ENCODE measurements at regions not wholly inside any gene's neighbourhood (a gene's known extent, or its start where the extent isn't known, plus 50 kb on each side); places are given as distances from the start of the nearest gene placed in this dataset.
"Not testable (repeated sequence)": the region's sequence is repeated elsewhere in the genome, so short reads cannot be mapped to it uniquely, and the experiment has no call there.

DNA sequence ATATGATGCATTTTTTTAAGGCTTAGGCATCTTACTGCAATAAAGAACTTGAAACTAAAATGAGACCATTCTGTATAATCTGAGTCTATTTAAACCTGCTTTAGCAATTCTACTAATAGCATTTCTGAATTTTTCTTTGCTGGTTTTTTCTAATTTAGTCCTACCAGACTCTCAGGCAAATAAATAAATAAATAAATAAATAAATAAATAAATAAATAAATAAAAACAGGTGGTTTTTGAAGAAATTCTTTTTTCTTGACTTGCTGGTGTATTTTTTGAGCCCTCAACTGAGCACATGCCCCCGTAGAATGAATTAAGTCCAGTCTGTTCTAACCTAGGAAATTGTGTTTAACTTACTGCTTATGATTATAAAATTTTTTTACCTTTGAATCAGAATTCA lies 134.7 kb upstream of the FOXP2 start:
- DNase-seq (ENCODE audit: low spot score): no peak

DNA sequence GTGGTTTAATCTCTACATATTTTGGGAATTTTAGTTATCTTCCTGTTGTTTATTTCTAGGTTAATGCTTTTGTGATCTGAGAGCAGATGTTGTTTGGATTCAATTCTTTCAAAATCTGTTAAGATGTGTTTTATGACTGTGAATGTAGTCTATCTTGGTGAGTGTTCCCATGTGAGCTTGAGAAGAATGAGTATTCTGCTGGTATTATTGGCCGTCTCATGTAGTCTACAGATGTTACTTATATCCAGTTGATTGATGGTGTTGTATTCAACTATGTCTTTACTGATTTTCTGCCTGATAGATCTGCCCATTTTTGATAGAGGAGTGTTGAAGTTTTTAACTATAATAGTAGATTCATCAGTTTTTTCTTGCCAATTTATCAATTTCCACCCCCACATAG lies 141.4 kb upstream of the FOXP2 start:
- DNase-seq (ENCODE audit: low spot score): no peak

DNA sequence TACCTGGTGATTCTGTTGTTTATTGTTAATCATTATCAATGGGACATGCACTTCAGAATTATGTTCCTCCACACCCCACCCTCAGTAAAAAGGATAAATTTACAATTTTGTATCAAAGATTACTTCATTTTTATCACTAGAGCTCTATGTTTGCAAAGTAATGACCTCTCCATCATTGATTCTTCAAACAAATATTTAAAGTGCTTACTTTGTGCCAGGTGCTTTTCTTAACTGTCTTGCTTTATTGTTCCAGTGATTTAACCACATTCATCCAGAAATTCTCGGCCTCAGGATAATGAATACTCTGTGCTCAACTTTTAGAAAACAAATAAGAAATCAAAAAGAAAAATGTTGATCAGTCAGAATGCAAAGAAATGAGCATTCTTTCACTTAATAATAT lies 144.9 kb upstream of the FOXP2 start:
- no peak for DNase-seq (ENCODE audit: low spot score)

DNA sequence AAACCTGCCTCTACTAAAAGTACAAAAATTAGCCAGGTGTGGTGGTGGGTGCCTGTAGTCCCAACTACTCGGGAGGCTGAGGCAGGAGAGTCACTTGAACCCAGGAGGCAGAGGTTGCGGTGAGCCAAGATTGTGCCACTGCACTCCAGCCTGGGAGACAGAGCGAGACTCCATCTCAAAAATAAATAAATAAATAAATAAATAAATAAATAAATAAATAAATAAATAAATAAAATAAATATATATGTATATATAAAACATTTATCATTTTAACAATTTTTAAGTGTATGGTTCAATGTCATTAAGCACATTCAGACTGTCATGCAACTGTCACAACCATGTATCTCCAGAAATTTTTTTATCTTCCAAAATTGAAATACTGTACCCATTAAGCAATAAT lies 147.1 kb upstream of the FOXP2 start:
- not testable (repeated sequence) for DNase-seq (ENCODE audit: low spot score)

DNA sequence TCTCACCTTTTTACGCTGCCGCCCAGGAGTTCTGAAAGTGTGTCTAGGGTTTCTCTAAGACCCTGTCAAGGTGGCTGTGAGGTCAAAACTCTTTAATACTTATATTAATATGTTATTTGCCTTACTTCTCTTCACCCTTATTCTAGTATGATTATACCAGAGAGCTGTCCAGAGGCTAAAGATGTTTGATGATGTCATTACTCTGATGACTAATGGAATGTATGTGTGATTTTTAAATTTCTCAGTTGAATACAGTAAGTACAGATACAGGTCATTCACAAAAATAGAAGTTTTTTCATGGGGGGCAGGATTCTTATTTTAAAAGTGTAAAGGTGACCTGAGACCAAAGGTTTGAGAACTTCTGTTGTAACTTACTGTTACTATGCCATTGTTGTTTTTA lies 150.6 kb upstream of the FOXP2 start:
- no peak for DNase-seq (ENCODE audit: low spot score)

DNA sequence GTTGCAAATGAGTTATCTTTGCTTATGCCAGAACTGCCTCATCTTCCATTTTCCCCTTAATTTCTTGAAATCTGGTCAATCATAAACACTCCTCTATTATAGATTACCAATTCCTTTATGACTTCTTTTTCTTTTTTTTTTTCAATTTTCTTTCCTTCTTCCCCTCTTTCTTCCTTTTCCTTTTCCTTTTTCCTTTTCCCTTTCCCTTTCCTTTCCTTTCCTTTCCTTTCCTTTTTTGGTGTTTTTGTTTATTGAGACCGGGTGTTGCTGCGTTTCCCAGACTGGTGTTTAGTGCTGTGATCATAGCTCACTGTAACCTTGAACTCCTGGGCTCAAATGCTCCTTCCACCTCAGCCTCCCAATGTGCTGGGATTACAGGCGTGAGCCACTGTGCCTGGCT lies 151.4 kb upstream of the FOXP2 start:
- DNase-seq (ENCODE audit: low spot score): no peak

DNA sequence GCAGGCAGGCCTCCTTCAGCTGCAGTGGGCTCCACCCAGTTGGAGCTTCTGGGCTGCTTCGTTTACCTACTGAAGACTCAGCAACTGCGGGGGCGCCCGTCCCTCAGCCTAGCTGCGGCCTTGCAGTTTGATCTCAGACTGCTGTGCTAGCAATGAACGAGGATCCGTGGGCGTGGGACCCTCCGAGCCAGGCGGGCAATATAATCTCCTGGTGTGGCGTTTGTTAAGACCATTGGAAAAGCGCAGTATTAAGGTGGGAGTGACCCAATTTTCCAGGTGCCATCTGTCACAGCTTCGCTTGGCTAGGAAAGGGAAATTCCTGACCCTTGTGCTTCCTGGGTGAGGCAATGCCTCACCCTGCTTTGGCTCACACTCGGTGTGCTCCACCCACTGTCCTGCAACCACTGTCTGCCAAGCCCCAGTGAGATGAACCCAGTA lies 159.2 kb upstream of the FOXP2 start:
- no peak for DNase-seq (ENCODE audit: low spot score)

DNA sequence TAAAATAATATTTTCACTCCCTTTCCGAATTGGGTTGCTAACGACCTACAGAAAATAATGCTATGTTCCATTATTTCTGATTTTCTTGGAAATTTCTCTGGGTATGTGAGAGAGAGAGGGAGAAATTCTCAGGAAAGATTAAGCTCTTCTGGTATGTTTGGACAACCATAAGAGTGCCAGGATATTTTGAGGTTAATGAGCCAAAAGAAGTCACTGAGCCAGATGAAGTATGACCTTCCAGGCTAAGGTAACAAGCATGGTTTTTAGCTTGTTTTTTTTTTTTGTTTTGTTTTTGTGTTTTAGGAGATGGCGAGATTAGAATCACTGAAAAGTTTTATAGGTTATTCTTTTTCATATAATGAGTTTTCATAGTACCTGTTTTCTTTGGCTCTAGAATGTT lies 171.0 kb upstream of the FOXP2 start:
- no peak for DNase-seq (ENCODE audit: low spot score)

DNA sequence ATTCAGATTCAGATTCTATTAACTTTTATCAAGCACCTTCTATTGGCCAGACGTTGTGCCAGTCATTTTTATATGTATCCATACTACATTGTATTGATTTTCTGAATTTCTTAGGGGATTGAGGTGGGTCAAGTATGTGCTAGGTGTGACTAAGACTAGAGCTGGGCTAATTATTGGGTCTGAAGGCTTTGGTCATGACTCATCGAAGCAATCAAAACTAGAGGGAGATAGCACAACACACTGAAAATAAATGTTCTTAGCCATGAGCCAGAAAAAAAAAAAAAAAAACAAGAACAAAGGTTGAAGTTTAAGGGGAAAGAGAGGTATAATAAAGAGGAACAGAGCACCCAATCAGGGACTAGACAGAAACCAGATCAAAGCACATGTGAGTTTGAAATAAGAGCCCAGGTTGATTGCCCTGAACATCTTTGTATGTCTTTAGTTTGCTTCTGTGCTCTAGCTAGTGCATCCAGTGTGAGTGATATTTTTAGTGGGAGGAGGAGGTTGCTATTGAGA lies 171.6 kb upstream of the FOXP2 start:
- no peak for DNase-seq (ENCODE audit: low spot score)

DNA sequence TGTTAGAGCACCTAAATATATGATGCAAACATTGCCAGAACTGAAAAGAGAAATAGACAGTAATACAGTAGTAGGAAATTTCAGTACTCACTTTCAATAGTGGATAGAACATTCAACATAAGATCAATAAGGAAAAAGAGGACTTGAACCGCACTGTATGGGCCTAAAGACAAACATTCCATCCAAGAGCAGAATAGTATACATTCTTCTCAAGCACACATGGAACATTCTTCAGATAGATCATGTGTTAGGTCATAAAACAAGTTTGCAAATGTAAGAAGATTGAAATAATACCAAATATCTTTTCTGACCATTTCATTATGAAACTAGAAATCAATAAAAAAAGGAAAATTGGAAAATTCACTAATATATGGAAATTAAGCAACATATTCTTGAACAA lies 185.4 kb upstream of the FOXP2 start:
- no peak for DNase-seq (ENCODE audit: low spot score)

DNA sequence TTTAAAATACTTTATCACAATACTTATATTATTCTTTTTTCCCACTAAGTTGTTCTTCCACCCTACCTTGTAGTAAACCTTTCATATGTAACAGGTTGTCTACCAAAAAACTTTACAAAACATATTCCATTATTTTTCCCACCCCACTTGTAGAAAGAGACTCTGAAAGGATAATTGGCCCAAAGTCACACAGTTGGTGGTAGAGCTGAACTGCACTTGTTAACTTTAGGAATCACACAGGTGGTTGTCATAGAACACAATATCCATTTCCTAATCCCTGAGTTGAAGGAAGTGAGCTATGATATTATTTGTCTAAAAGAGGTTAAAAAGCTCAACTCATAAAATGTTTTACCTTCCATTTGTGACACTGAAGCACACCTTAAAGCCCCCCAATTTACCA lies 188.8 kb upstream of the FOXP2 start:
- no peak for DNase-seq (ENCODE audit: low spot score)

DNA sequence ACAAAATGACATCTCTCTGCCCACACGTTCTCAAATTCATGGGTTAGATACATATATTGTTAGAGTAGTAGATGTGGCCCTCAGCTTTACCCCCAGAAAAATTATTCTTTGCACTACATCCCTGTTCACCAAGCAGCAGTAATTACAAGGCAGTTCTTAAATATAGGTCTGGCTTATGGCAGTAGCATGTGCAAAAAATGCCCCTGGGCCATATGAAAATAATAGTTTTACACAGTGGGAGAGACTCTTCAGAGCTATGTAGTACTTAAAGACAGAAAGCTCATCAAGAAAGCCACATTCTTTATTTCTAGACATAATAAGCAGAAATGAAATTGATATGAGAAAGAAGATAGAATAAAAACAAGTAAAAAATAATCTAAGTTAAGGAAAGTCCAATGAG lies 196.3 kb upstream of the FOXP2 start:
- DNase-seq (ENCODE audit: low spot score): no peak

DNA sequence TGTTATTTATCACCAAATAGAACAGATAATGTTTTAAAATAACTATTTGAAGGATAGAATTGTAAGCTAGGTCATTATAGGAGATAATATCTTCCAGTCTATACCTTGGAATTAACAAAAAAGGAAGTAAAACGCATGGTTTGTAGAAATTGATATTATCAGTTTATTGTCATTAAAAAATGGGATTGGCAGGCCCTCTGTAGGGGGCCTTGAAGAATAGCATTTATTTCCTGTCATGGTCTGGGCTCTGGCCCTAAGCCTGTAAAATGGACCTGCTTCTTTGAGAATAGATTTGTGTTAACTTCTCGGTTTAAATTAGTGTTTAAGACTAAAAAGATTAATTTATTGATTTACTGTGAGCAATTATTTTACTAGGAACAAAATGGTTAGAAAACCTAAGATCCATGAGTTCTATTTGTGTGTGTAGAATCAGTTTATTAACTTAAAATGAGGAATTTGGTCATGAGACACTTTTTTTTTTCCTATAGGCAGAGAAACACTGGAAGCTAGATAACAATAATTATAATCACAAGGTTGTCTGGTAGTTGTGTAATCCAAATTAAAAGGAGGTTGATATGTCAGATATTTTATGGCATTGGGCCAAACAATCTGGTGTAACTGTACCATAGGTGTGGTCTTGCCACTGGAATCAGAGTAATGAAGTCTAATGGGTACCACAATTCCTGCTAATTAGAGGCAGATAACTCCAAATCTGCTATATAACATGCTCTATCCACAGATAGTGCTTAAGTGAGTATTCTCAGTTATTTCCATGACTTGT lies 197.4 kb upstream of the FOXP2 start:
- no peak for DNase-seq (ENCODE audit: low spot score)

DNA sequence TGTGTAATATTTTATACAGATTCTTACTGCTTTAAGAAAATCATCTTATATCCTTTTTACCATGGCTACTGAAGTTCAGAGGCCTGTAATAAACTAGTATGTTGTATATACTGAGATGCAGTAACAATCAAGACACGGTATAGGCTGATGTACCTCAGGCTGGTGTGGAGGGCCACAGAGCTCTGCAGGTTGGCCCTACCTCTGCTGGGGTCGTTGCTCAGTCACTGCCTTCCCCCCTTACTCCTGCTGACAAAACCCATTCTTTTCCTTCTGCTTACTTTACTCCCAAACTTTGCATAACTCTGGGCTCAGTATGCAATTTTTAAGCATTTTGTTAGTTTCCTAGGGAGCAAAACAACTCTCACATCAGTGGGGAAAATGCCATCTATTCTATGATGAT lies 200.1 kb upstream of the FOXP2 start:
- DNase-seq (ENCODE audit: low spot score): no peak

DNA sequence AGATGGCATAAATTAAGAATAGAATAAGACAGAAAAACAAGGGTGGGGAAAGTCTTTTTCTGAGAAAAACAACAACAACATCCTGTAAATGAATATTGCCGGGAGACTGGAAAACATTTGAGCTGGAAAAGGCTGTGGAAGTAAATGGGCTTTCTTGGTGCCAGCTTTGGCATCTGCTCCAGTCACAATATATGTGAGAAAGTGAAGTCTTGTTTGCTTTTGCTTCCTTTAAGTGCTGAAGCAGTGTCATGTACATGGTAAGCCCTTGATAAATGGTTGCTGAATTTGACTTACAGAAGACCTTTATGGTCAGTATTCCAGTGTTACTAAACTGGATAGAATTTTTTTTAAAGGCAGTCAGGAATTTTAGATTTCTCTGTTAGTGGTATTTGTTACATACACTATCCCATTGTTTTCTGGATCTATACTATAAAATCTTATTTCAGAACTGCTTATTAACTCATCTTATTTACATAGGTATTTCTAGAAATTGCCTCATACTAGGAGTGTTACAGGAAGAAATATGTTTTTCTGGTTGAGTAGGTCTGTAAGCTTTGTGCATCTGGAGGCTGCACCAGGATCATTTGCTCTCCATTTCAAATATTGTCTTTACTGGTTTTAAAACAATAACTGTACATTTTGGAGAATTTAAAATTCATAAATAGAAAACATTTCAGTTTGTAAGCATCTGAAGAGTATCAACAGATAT lies 201.7 kb upstream of the FOXP2 start:
- DNase-seq (ENCODE audit: low spot score): no peak

DNA sequence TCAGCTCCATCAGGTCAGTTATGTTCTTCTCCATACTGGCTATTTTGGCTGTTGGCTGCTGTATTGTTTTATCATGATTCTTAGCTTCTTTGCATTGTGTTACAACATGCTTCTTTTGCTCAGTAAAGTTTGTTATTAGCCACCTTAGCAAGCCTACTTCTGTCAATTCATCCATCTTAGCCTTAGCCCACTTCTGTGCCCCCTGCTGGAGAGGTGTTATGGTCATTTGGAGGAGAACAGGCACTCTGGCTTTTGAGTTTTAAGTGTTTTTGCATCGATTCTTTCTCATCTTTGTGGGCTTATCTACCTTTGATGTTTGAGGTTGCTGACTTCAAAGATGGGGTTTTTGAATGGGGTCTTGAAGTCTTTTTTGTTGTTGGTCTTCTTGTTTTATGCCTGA lies 204.6 kb upstream of the FOXP2 start:
- no peak for DNase-seq (ENCODE audit: low spot score)

DNA sequence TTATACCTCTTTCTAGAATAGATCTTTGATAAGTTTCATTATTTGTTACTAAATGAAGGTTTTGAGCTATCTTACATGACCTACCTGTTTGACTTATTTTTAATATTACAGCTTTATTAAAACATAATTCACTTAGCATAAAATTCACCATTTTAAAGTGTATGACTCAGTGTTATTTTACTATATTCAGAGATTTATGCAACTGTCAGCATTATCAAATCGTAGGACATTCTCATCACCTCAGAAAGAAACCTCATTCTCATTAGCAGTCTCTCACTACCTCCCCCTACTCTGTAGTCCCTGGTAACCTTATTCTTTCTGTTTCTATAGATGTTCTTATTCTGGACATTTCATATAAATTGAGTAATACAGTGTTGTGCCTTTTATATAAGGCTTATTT lies 207.9 kb upstream of the FOXP2 start:
- DNase-seq (ENCODE audit: low spot score): no peak

DNA sequence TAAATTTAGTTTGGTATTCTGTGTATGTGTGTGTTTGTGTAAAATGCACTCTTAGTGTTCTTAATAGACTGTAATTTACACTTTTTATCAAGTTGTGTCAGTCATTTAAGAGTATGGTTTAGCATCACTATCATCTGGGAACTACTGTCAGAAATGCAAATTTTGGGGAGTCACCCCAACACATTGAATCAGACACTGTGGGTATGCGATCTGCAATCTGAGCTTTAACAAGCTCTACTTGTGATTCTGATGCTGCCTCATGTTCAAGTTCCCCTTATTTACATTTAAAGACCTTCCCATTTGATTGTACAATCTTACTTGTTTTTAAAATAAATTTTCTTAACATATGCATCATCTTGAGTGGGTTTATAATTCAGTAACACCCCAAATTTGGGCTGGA lies 218.1 kb upstream of the FOXP2 start:
- no peak for DNase-seq (ENCODE audit: low spot score)

DNA sequence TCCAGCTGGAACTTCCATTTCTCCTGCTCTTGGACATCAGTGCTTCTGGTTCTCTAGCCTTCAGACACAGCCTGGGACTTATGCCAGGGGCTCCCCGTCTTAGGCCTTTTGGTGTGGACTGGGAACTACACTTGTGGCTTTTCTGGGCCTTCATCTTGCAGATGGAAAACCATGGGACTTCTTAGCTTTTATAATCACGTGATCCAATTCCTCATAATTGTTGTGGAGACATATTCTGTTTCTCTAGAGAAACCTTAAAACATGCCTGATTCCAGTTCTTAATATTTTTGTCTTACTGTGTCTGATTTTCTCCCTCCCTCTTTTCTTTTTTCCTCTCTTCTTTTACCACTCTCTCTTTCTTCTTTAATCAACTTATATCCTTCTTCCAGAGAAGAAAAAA lies 224.2 kb upstream of the FOXP2 start:
- no peak for DNase-seq (ENCODE audit: low spot score)

DNA sequence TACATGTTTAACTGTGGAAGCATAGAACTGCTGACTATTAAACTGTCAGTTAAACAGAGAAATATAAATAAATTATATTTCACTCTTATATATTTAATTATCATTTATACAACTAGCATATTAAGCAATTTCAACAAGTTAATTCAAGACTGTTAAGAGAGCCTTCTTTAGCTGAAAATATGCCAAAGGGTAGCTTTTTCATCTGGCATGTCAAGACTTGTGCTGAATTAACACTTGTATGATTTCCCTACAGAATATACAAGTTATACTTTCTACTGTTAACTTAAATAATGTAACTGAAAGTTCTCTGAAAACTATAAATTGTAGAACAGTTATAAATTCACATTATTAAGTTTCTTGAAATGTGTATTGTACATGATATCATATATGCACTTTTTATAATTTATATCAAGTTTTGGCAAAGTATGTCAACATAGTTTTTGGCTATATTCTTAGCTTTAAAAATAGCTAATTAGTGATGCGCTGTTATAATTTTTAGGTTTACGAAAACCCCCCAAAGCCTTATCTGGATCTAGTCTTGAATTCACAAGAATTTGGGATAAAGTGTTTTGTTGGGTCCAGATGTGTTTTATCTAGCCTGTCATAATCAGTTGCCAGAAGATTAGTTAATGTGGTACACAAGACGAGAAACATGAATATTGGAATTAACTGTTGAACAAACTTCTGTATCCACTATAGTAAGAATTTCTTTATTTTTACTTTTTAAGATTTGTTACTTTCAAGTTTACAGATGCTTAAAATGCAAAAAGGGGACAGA lies 231.1 kb upstream of the FOXP2 start:
- DNase-seq (ENCODE audit: low spot score): no peak

DNA sequence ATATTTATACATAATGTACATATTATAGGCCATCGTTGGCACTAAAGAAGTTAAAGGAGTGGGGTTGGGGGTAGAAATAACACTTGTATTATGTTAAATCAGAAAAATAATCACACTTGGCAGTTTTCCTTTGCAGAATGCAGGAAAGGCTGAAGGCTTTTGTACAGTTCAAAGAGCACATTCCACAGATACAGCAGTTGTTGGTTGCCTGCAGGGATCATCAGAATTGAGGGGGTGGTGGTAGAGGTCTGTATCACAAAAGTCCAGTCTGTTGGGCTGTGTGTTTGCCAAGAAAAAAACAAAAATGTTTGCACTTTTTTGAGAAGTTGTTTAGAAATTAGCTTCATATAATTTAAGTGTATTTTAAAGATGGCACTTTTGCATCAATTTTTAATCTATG lies 231.8 kb upstream of the FOXP2 start:
- no peak for DNase-seq (ENCODE audit: low spot score)

DNA sequence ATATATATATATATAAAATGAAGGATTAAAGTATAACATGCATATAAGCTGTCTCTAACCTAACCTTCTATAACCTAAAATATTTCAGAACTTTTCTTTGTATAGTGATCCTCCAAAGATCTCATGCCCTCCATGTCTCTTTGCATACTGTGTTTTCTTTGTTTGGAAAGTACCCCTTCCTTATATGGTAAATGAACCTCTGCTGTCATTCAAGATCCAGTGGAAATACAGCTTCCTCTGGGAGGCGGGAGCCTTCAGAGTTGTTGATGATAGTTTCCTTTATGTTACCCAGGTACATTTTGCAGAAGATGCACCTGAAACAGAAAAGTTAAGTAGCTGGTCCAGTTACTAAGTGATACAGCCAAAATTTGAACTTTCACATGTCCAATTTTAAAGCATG lies 233.3 kb upstream of the FOXP2 start:
- DNase-seq (ENCODE audit: low spot score): no peak

All from putamen (tissue), 1 donor.